A549 (cell line): ENCODE measurements at regions not wholly inside any gene's neighbourhood (a gene's known extent, or its start where the extent isn't known, plus 50 kb on each side); places are given as distances from the start of the nearest gene placed in this dataset.

Experiments
- ATAC-seq, 2 experiments: fragments of 200-7000 bp in 1 of 2; fragments of >200 bp in 1 of 2; cut with Nextera tagmentation in 1 of 2; cut with Tn5 transposase in 1 of 2; 3 replicates each; pipeline versions ENCODE4 v1.8.0 to v1.9.1; 2018 to 2020; ENCODE audit warnings: mild to moderate bottlenecking in 1 of 2, moderate library complexity in 1 of 2
- CTCF ChIA-PET: fragments of 300-600 bp; sonication (Branson Sonifier 250); formaldehyde crosslinking; extraction: SDS; loops from one replicate; lab custom pipeline; 2021; ENCODE audit warnings: antibody characterized with exemption, inconsistent platforms; lab: Yijun Ruan, JAX
- POLR2A ChIA-PET: fragments of 350-600 bp; formaldehyde crosslinking; extraction: SDS; loops from one replicate; lab custom pipeline; 2021; ENCODE audit warnings: antibody characterized with exemption, inconsistent platforms; lab: Yijun Ruan, JAX
- DNase-seq, 2 experiments: peaks; one replicate each; pipeline versions ENCODE4 v3.0.0 to v3.0.0-alpha.2; 2011 to 2016; ENCODE audit warnings: low read depth in 1 of 2, low spot score in 1 of 2
- FAIRE-seq: peaks from 2 replicates; lab custom pipeline; 2011; peaks lifted over from hg19 to GRCh38; lab: Jason Lieb, UNC
- H3K27ac ChIP-seq, 2 experiments: fragments of >200 bp; sonication (Bioruptor Twin); formaldehyde crosslinking; 3 replicates each; pipeline ENCODE4 v1.5.1; 2016 to 2017
- H3K4me1 ChIP-seq: fragments of >200 bp; sonication (Bioruptor Twin); formaldehyde crosslinking; 3 replicates; pipeline ENCODE4 v1.6.1; 2016
- H3K4me2 ChIP-seq: fragments of >200 bp; sonication (Bioruptor Twin); formaldehyde crosslinking; 3 replicates; pipeline ENCODE4 v1.6.1; 2016
- H3K4me3 ChIP-seq: fragments of >200 bp; sonication (Bioruptor Twin); formaldehyde crosslinking; 3 replicates; pipeline ENCODE4 v1.5.1; 2016
- H3K9me3 ChIP-seq: fragments of >200 bp; sonication (Bioruptor Twin); formaldehyde crosslinking; 3 replicates; pipeline ENCODE4 v1.6.1; 2016
- CBX2 ChIP-seq: fragments of 200-600 bp; sonication (generic); IDR thresholded peaks from 2 replicates; pipeline ENCODE4 v1.6.1; 2016; ENCODE audit warnings: low read depth, mild to moderate bottlenecking, borderline replicate concordance
- CBX8 ChIP-seq: fragments of 200-600 bp; sonication (generic); IDR thresholded peaks from 2 replicates; pipeline ENCODE4 v1.6.1; 2016
- CHD4 ChIP-seq: fragments of 200-600 bp; sonication (generic); IDR thresholded peaks from 2 replicates; pipeline ENCODE4 v1.6.1; 2016; ENCODE audit warnings: antibody characterized with exemption, mild to moderate bottlenecking, borderline replicate concordance
- EP300 ChIP-seq, 2 experiments: fragments of >200 bp; sonication (Bioruptor Twin); formaldehyde crosslinking; IDR thresholded peaks; 2 replicates in 1 of 2; 3 replicates in 1 of 2; pipeline ENCODE4 v1.6.1; 2016 to 2017
- FOSL2 ChIP-seq, 2 experiments: fragments of 450-650 bp in 1 of 2; fragments of >200 bp in 1 of 2; sonication (Bioruptor Twin) in 1 of 2; formaldehyde crosslinking; IDR thresholded peaks; 2 replicates each; pipeline versions ENCODE4 v1.5.0 to v1.6.1; 2016 to 2020; ENCODE audit warnings: mild to moderate bottlenecking in 1 of 2, moderate library complexity in 1 of 2
- GATA3 ChIP-seq: IDR thresholded peaks from 2 replicates; pipeline ENCODE4 v1.6.1; 2012; ENCODE audit warnings: borderline replicate concordance
- HEYL ChIP-seq: fragments of 250-450 bp; sonication (Bioruptor Pico); IDR thresholded peaks from 2 replicates; pipeline ENCODE4 v1.8.0; 2021; ENCODE audit warnings: mild to moderate bottlenecking, moderate library complexity
- HOXA7 ChIP-seq: fragments of 250-450 bp; sonication (Bioruptor Pico); IDR thresholded peaks from 2 replicates; pipeline ENCODE4 v1.5.0; 2020; ENCODE audit warnings: mild to moderate bottlenecking, moderate library complexity
- HOXB5 ChIP-seq: fragments of 250-450 bp; sonication (Bioruptor Pico); IDR thresholded peaks from 2 replicates; pipeline ENCODE4 v1.5.0; 2020; ENCODE audit warnings: mild to moderate bottlenecking, moderate library complexity
- KDM1A ChIP-seq: fragments of 200-600 bp; sonication (generic); IDR thresholded peaks from 2 replicates; pipeline ENCODE4 v1.6.1; 2016; ENCODE audit warnings: low read depth, mild to moderate bottlenecking
- KDM5A ChIP-seq: fragments of 200-600 bp; sonication (generic); IDR thresholded peaks from 2 replicates; pipeline ENCODE4 v1.6.1; 2016; ENCODE audit warnings: antibody characterized with exemption, mild to moderate bottlenecking
- MAFK ChIP-seq: fragments of 450-650 bp; IDR thresholded peaks from 2 replicates; pipeline ENCODE4 v1.6.1; 2014; ENCODE audit not compliant: partially characterized antibody
- NPAS2 ChIP-seq: fragments of 250-450 bp; sonication (Bioruptor Pico); IDR thresholded peaks from 2 replicates; pipeline ENCODE4 v1.8.0; 2022; ENCODE audit warnings: mild to moderate bottlenecking, moderate library complexity, borderline replicate concordance
- NR3C1 ChIP-seq: fragments of >200 bp; sonication (Bioruptor Twin); formaldehyde crosslinking; IDR thresholded peaks from 3 replicates; pipeline ENCODE4 v1.6.1; 2017
- PHF8 ChIP-seq: fragments of 200-600 bp; sonication (generic); IDR thresholded peaks from 2 replicates; pipeline ENCODE4 v1.6.1; 2016; ENCODE audit warnings: low read depth, mild to moderate bottlenecking, antibody characterized with exemption, moderate library complexity, borderline replicate concordance
- POLR2A ChIP-seq: IDR thresholded peaks from 2 replicates; pipeline ENCODE4 v1.6.1; 2012; ENCODE audit warnings: mild to moderate bottlenecking, low read length
- POLR2AphosphoS2 ChIP-seq: conservative IDR thresholded peaks from 2 replicates; pipeline ENCODE4 v1.6.1; 2012; ENCODE audit warnings: low read length, improper control_type of control experiment, inconsistent platforms
- RFX5 ChIP-seq: fragments of 450-650 bp; IDR thresholded peaks from 2 replicates; pipeline ENCODE4 v1.7.1; 2014; ENCODE audit warnings: antibody characterized with exemption, mild to moderate bottlenecking, moderate library complexity
- RNF2 ChIP-seq: fragments of 200-600 bp; sonication (generic); IDR thresholded peaks from 2 replicates; pipeline ENCODE4 v1.6.1; 2016; ENCODE audit warnings: low read depth, mild to moderate bottlenecking, antibody characterized with exemption, moderate library complexity, borderline replicate concordance
- TFCP2L1 ChIP-seq: fragments of 250-450 bp; sonication (Bioruptor Pico); IDR thresholded peaks from 2 replicates; pipeline ENCODE4 v1.5.0; 2021; ENCODE audit warnings: mild to moderate bottlenecking
- TP53 ChIP-seq: fragments of 250-450 bp; sonication (Bioruptor Pico); IDR thresholded peaks from 2 replicates; pipeline ENCODE4 v1.5.0; 2021; ENCODE audit warnings: mild to moderate bottlenecking, moderate library complexity
- ZC3H11A ChIP-seq: fragments of 450-650 bp; IDR thresholded peaks from 2 replicates; pipeline ENCODE4 v1.6.1; 2014; ENCODE audit warnings: antibody characterized with exemption, mild to moderate bottlenecking
- ZNF302 ChIP-seq: fragments of 250-450 bp; sonication (Bioruptor Pico); IDR thresholded peaks from 2 replicates; pipeline ENCODE4 v1.9.0; 2021; ENCODE audit warnings: inconsistent platforms, mild to moderate bottlenecking, moderate library complexity
- WGBS: methylation state at CpG from one replicate; pipeline ENCODE4 v1.1.6; 2017; ENCODE audit errors: missing lambda C conversion rate; 5-methylcytosine and 5-hydroxymethylcytosine counted together
- TF ChIP-seq, protein P1 (sequence below): IDR thresholded peaks from 2 replicates; pipeline ENCODE4 v1.6.1; 2012
- TF ChIP-seq, protein P2 (sequence below): fragments of 250-450 bp; sonication (Bioruptor Pico); IDR thresholded peaks from 2 replicates; pipeline ENCODE4 v1.5.0; 2021; ENCODE audit warnings: mild to moderate bottlenecking, moderate library complexity, borderline replicate concordance
- TF ChIP-seq, protein P3 (sequence below): fragments of 450-650 bp; IDR thresholded peaks from 2 replicates; pipeline ENCODE4 v1.6.1; 2014; ENCODE audit warnings: antibody characterized with exemption
- TF ChIP-seq, protein P4 (sequence below): fragments of 150-350 bp; IDR thresholded peaks from 2 replicates; pipeline ENCODE4 v1.6.1; 2014; ENCODE audit warnings: low read depth, mild to moderate bottlenecking, low read length
- TF ChIP-seq, protein P5 (sequence below): IDR thresholded peaks from 2 replicates; pipeline ENCODE4 v1.6.1; 2012

DNA sequence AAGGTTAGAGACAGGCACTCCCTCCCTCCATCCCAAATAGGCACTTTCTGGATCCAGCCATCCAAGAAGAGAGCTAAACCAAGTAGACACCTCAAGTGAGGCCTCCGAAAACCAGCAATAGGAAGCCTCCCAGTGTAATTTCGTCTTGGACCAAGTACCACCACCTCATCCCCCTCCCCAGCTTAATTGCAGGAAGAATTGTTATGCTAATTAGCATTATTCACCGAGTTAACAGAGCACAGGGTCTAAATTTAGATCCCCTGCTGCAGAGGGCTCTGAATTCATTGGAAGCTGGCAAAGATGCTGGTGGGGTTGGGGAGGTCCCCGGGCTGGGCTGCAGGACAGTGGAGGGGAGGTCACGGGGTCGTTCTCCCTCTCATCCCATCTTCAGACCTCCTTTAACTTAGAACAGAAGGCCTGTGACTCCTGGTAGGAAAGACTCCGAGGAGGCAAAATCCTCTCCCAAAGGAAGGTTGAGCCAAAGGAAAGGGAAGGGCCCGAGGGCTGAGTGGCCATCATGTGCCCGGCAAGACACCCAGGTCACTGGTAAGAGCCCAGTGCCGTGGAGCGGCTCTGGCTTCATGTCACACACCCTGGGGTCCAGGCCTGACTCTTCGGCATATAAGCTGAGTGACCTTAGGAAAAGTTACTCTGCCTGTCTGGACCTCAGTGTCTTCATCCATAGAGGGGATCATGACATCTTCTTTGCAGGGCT, 209.2 kb upstream of the GRIK3 start:
- POLR2A ChIA-PET: no interaction called here
- ATAC-seq: no peak
- 25% methylated on average over 10 of the region's 12 CpGs for WGBS
- CTCF ChIA-PET: no interaction called here
- Histone ChIP-seq H3K4me3 (no peak overlapping the region), H3K4me1 (no peaks in the 10 kb centered on the region), H3K4me2 (no peak overlapping the region)
- no peak for DNase-seq
- no peak for FAIRE-seq
- TF ChIP-seq NPAS2 (CRISPR knock-in tag): no peak
- TF ChIP-seq KDM1A: no peak
- TF ChIP-seq, protein P1, sequence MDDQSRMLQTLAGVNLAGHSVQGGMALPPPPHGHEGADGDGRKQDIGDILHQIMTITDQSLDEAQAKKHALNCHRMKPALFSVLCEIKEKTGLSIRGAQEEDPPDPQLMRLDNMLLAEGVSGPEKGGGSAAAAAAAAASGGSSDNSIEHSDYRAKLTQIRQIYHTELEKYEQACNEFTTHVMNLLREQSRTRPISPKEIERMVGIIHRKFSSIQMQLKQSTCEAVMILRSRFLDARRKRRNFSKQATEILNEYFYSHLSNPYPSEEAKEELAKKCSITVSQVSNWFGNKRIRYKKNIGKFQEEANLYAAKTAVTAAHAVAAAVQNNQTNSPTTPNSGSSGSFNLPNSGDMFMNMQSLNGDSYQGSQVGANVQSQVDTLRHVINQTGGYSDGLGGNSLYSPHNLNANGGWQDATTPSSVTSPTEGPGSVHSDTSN: no peak
- TF ChIP-seq, protein P2, sequence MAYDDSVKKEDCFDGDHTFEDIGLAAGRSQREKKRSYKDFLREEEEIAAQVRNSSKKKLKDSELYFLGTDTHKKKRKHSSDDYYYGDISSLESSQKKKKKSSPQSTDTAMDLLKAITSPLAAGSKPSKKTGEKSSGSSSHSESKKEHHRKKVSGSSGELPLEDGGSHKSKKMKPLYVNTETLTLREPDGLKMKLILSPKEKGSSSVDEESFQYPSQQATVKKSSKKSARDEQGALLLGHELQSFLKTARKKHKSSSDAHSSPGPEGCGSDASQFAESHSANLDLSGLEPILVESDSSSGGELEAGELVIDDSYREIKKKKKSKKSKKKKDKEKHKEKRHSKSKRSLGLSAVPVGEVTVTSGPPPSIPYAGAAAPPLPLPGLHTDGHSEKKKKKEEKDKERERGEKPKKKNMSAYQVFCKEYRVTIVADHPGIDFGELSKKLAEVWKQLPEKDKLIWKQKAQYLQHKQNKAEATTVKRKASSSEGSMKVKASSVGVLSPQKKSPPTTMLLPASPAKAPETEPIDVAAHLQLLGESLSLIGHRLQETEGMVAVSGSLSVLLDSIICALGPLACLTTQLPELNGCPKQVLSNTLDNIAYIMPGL (CRISPR knock-in tag): no peak
- TF ChIP-seq EP300 (IDR thresholded peaks at IDR 0.05): no peak
- no peak for TF ChIP-seq CBX2
- no peak for TF ChIP-seq ZC3H11A
- no peak for TF ChIP-seq POLR2A
- TF ChIP-seq HOXA7 (CRISPR knock-in tag): no peak
- TF ChIP-seq, all 56 proteins: peak for 0
- H3K9me3 ChIP-seq: no peaks in the 10 kb centered on the region
- H3K27ac ChIP-seq: no peak overlapping the region

DNA sequence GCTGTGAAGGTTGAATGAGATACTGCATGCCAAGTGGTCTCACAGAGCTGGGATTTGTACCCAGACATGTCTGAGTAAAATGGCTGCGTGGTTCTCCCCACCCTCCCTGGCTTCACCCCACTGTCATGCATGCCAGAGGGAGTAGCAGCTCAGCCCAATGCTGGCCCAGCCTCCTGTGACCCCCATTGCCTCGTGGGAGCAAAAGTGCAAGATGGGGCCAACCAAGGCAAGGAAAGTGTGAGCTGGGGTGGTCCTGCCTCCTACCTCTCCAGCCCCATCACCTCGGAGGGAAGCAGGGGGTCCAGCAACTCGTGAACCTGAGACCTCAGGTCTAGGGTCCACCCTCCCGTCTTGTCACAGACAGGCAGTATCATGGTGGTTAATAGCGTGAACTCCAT, 209.8 kb upstream of the GRIK3 start:
- TF ChIP-seq PHF8: no peak
- no peak for TF ChIP-seq HOXB5 (CRISPR knock-in tag)
- no peak for TF ChIP-seq HOXA7 (CRISPR knock-in tag)
- no peak for TF ChIP-seq NR3C1
- no peak for TF ChIP-seq RFX5
- TF ChIP-seq CBX8: no peak
- no peak for TF ChIP-seq ZNF302 (CRISPR knock-in tag)
- TF ChIP-seq, protein P3, sequence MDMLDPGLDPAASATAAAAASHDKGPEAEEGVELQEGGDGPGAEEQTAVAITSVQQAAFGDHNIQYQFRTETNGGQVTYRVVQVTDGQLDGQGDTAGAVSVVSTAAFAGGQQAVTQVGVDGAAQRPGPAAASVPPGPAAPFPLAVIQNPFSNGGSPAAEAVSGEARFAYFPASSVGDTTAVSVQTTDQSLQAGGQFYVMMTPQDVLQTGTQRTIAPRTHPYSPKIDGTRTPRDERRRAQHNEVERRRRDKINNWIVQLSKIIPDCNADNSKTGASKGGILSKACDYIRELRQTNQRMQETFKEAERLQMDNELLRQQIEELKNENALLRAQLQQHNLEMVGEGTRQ: no peak
- no peak for TF ChIP-seq FOSL2 (IDR thresholded peaks at IDR 0.05)
- no peak for TF ChIP-seq FOSL2 (CRISPR knock-in tag; IDR thresholded peaks at IDR 0.05)
- TF ChIP-seq TP53 (CRISPR knock-in tag): no peak
- no peak for TF ChIP-seq RNF2
- TF ChIP-seq, protein P4, sequence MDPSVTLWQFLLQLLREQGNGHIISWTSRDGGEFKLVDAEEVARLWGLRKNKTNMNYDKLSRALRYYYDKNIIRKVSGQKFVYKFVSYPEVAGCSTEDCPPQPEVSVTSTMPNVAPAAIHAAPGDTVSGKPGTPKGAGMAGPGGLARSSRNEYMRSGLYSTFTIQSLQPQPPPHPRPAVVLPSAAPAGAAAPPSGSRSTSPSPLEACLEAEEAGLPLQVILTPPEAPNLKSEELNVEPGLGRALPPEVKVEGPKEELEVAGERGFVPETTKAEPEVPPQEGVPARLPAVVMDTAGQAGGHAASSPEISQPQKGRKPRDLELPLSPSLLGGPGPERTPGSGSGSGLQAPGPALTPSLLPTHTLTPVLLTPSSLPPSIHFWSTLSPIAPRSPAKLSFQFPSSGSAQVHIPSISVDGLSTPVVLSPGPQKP: no peak
- no peak for TF ChIP-seq KDM5A
- TF ChIP-seq, protein P5, sequence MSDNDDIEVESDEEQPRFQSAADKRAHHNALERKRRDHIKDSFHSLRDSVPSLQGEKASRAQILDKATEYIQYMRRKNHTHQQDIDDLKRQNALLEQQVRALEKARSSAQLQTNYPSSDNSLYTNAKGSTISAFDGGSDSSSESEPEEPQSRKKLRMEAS: no peak
- TF ChIP-seq POLR2AphosphoS2: no peak
- TF ChIP-seq MAFK: no peak
- no peak for TF ChIP-seq GATA3
- no peak for TF ChIP-seq CHD4
- no peak for TF ChIP-seq TFCP2L1 (CRISPR knock-in tag)
- no peak for TF ChIP-seq HEYL
- no peak for ATAC-seq
- WGBS: 4% methylated on average over 3 of the region's 6 CpGs
- H3K27ac ChIP-seq: no peak overlapping the region
- H3K9me3 ChIP-seq: no peaks in the 10 kb centered on the region
- CTCF ChIA-PET: no interaction called here
- DNase-seq: no peak
- FAIRE-seq: no peak
- POLR2A ChIA-PET: no interaction called here
- H3K4me2 ChIP-seq: no peak overlapping the region
- H3K4me1 ChIP-seq: no peaks in the 10 kb centered on the region
- no peak overlapping the region for H3K4me3 ChIP-seq
